Astrocyte (in vitro differentiated cells and primary cell): ENCODE measurements at regions not wholly inside any gene's neighbourhood (a gene's known extent, or its start where the extent isn't known, plus 50 kb on each side); places are given as distances from the start of the nearest gene placed in this dataset.

ENCODE experiments used
- EZH2 ChIP-seq: IDR thresholded peaks from 2 replicates; pipeline ENCODE4 v1.6.1; 2012; ENCODE audit warnings: mild to moderate bottlenecking, low read length, inconsistent platforms; ENCODE audit not compliant: insufficient read depth
- TF ChIP-seq, protein P1 (sequence below): IDR thresholded peaks from 2 replicates; pipeline ENCODE4 v1.5.1; 2011; ENCODE audit warnings: low read depth, mild to moderate bottlenecking, inconsistent platforms, low read length, moderate library complexity; ENCODE audit not compliant: insufficient read depth

- TF ChIP-seq, protein P1, sequence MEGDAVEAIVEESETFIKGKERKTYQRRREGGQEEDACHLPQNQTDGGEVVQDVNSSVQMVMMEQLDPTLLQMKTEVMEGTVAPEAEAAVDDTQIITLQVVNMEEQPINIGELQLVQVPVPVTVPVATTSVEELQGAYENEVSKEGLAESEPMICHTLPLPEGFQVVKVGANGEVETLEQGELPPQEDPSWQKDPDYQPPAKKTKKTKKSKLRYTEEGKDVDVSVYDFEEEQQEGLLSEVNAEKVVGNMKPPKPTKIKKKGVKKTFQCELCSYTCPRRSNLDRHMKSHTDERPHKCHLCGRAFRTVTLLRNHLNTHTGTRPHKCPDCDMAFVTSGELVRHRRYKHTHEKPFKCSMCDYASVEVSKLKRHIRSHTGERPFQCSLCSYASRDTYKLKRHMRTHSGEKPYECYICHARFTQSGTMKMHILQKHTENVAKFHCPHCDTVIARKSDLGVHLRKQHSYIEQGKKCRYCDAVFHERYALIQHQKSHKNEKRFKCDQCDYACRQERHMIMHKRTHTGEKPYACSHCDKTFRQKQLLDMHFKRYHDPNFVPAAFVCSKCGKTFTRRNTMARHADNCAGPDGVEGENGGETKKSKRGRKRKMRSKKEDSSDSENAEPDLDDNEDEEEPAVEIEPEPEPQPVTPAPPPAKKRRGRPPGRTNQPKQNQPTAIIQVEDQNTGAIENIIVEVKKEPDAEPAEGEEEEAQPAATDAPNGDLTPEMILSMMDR, result no peak
- TF ChIP-seq EZH2, result no peak
Observed at GRCh38 chr2:184524551-184525382, 73.6 kb upstream of the ZNF804A start.
